ENCODE measurements at regions not wholly inside any gene's neighbourhood (a gene's known extent, or its start where the extent isn't known, plus 50 kb on each side); places are given as distances from the start of the nearest gene placed in this dataset.
"Not testable (repeated sequence)": the region's sequence is repeated elsewhere in the genome, so short reads cannot be mapped to it uniquely, and the experiment has no call there.

DNA sequence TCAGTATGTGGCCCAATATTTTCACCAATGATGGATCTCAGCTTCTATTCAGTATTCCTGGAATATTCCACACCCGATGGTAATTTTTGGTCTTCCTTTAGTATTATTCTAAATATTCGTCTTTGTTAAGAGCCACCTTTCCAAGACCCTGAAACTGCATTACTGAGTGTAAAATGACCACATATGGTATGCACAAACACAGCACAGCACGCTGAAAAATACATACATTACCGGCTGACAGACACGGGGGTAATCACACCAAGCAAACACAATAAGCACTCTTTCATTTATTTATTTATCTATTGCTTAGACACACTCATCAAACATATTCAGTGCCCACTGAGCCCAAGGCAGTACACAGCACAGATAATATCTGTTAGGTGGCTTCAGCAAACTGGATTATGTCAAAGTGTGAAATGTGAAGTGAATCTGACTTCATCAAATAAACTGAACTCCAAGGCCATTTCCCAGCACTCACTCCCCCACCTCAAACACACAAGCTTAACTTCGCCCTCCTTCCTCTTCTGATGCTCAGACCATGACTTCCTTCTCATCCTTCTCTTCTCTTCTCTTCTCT, 1637.8 kb upstream of the C9orf72 start:
- no peak for DNase-seq

- no peak for DNase-seq
Measured at GRCh38 chr9:29211580-29212396, 1638.5 kb upstream of the C9orf72 start.

GRCh38 chr9:29212397-29213387, 1639.4 kb upstream of the C9orf72 start:
- no peak for DNase-seq

DNA sequence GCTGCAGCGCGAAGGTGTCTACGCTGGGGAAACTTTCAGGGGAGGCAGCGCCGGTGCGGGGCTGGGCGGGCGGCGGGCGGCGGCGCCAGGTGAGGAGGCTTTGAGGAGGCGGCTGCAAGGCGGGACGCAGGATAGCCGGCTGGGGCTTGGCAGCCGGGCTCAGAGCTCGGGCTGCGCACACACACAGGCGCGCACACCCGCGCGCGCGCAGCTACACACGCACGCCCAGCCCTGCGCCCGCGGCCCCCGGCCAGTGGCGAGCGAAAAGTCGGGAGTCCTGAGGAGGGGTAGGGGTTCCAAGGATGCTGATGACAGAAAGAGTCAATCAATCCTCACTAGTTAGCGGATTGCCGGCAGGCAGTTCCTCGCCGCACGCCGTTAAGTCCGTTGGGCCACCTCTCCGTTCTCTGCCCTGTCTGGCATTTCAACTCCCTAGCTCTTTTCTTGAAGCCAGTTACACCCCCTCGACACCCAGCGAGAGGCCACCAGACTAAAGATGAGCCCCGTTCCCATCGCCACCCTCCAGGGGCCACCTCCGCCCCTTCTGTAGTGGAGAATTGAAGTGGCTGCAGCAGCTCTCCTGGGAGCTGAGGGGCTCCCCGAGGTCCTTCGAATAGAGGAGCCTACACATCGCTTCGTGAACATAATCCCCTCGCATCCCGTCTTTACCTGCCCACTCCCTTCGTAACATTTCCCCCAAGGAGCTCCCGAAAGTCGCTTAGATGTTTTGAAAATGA, 1640.3 kb upstream of the C9orf72 start, which contains the start of gene LINGO2:
LINGO2 (minus strand) TSS at position 185 of the 737 bp plus-strand sequence.
- DNase-seq: no peak

GRCh38 chr9:29214154-29214689, 1640.9 kb upstream of the C9orf72 start:
- peak; percentile 47 for DNase-seq

- no peak for DNase-seq
Measured at GRCh38 chr9:29214690-29215253, 1641.5 kb upstream of the C9orf72 start.

DNA sequence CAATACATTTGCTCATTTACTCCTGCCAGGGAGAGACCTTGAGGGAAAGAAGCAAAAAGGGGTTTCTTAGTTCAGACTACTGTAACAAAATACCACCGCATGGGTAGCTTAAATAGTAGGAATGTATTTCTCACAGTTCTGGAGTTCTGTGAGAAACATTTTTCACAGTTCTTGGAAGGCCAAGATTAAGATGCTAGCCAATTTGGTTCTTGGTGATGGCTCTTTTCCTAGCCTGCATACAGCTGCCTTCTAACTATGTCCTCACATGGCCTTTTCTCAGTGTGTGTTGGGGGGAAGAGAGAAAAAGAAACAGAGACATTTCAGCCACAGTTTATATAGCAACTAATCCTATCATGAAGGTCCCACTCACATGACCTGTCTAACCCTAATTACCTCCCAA, 1644.7 kb upstream of the C9orf72 start:
- DNase-seq: no peak

DNA sequence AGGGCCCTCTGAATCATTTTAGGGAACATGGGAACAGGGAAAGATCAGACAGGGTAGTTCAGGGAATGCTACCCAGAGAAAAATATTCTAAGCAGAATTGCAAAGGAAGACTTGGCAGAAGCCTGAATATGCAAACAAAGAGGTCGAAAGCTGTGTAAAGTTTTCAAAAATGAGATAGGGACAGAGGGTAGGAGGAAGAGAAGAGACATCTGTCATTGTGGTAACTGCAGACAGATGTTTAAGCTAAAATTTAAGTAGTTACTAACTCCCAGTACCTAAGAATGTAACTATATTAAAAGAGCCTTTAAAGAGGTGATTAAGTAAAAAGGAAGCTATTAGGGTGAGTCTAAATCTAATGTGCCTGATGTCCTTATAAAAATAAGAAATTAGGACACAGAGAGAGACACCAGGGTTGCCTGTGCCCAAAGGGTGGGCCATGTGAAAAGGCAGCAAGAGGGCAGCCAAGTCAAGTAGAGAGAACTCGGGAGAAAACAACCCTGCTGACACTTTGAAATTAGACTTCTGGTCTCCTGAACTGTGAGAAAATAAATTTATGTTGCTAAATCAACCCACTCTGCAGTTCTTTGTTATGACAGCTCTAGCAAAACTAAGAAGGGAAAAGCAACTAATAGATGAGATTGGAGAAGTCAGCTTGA, 1647.4 kb upstream of the C9orf72 start:
- no peak for DNase-seq

DNA sequence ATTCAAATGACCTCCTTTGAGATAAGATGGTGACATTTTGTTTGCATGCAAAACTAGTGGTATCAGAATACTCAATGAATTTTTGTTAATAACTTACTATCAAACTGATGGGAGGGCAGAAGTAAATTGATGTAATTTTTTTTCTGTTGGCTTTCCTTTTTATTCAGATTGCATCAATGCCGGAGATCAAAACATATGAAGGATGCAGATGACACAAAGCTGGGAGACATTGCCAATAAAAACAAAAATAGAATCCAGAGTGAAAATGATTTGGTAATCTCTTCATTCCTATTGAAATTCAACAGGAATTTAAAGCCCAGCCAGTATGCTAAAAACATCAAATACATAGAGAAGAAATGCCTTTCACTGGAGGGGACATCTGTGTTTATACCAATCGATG, 1655.3 kb upstream of the C9orf72 start:
- no peak for DNase-seq

DNA sequence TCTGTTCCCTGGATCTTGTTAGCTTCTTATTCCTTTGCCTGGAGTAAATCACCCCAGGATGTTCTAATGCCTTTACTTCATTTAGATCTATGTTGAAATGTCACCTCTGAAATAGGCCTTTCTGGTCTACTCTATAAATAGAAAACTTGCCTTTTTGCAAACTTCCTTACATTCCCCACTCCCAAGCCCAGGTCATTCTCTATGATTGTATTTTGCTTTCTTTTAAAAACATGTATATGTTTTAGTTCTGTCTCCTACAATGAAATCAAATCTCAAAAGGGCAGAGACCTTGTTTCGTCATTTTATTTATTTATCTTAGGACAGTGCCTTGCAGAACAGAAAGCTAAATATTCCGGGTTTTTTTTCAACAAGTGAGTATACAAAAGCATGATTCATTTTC, 1657.7 kb upstream of the C9orf72 start:
- no peak for DNase-seq

DNA sequence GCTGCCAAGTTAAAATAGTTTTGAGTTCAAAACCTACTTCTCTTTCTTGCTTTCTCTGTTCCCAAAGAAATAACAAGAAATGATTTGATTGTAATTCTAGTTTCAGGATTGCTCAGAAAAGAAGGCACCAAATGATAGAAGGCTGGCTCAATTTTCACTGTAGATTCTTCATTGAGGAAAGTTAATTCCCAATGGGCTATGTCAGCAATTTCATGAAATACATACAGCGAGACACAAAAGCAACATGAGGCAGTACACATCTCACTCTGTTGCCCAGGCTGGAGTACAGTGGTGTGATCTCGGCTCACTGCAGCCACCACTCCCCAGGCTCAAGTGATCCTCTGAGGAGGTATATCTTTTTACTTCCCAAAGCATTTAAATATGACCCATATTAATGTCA, 1659.9 kb upstream of the C9orf72 start:
- no peak for DNase-seq

- no peak for DNase-seq
Measured at GRCh38 chr9:29241320-29241719, 1668.0 kb upstream of the C9orf72 start.

DNA sequence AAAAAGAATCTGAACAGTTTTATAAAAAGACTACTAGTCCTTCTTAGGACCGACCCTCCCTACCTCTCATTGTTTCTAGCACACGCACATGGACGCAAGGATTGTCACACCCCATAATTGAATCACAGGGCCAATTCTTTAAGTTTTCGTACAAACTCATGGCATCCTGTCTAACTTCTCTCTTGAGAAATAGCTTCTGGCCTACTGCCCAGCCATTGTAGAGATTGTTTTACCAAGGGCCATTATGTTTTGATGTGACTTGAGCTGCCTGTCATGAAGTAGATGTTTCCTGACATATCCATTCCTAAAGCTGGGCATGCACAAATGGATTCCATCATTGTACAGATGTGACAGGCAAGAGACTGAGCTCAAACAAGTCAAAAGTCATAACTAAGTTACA, 1672.1 kb upstream of the C9orf72 start:
- no peak for DNase-seq

DNA sequence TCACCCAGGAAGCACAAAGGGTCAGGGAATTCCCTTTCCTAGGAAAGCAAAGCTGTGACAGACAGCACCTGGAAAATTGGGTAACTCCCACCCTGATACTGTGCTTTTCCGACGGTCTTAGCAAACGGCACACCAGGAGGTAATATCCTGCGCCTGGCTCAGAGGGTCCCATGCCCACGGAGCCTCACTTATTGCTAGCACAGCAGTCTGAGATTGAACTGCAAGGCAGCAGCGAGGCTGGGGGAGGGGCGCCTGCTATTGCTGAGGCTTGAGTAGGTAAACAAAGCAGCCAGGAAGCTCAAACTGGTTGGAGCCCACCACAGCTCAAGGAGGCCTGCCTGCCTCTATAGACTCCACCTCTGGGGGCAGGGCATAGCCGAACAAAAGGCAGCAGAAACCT, 1697.1 kb upstream of the C9orf72 start:
- DNase-seq: not testable (repeated sequence)

DNA sequence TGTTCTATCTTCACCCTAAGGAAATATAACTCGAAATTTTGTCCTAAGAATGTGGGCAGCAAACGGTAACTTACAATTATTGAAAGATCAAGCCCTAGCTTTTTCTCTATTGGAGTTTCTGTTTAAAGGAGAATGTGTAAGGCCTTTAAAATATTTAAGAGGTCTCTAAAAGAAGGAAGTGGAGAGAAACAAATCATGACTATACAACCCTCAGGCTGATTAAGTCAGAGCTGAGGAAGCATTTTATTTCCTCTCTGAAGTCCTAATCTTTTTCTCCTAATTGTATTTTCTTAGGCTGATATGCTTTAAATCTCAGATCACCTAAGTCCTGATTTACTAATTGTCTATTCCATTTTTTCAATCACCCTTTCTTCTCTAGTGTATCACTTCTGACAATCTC, 1708.8 kb upstream of the C9orf72 start:
- DNase-seq: no peak

DNA sequence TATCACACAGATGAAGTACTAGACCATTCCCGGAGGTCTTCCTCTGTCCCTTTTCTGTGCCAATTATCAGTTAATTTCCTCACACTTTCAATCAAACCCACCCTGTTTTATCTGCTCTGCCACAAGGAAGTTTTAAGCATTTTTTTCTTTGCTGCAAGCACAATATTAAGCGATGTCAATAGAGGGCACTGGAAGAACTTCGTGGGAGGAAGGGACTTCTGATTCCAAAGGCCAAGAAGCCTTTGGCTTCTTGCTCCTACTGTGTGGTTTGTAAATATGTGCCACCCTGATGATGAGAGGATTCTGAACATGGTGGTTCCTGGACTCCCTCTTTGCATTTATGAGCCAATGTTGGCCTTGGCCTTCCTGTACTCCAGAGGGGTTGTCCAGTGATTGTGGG, 1712.5 kb upstream of the C9orf72 start:
- DNase-seq: no peak

GRCh38 chr9:29289365-29289764, 1716.1 kb upstream of the C9orf72 start:
- DNase-seq: no peak

GRCh38 chr9:29290516-29290915, 1717.2 kb upstream of the C9orf72 start:
- DNase-seq: no peak

DNA sequence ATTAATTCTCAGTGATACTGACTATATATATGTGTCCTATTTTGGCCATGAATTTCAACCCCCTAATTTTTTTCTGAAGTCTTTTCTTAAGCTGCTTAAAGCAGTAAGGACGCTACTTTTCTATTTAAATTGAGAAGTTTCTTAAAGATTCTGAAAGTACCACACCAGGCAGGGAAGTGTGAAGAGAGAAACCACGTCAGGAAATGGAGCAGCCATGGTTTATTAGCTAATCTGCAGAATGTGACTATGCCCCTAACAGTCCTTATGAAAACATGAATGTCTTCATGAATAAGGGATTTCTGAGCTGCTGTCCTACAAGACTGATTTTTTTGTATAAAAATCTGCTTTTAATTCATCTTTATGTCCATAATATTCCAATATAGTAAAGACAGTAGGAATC, 1724.3 kb upstream of the C9orf72 start:
- no peak for DNase-seq

GRCh38 chr9:29311221-29311620, 1737.9 kb upstream of the C9orf72 start:
- no peak for DNase-seq

GRCh38 chr9:29312327-29312726, 1739.0 kb upstream of the C9orf72 start:
- no peak for DNase-seq

Data from NCI-H1436 treated with DMSO at 0.1 percent for 48 hours (cell line).